ENCODE measurements at regions not wholly inside any gene's neighbourhood (a gene's known extent, or its start where the extent isn't known, plus 50 kb on each side); places are given as distances from the start of the nearest gene placed in this dataset.

GRCh38 chr9:26159575-26160392, 481.5 kb upstream of the TUSC1 start:
- Histone ChIP-seq H2AFZ (ENCODE audit: low read length) (no peak overlapping the region), H3K27ac (ENCODE audit: low read depth, low read length) (no peak overlapping the region), H3K4me1 (ENCODE audit: insufficient read depth, low read length) (no peaks in the 10 kb centered on the region), H3K27me3 (ENCODE audit: insufficient read depth, low read length) (no peaks in the 10 kb centered on the region), H3K4me2 (ENCODE audit: insufficient read depth, low read length) (no peak overlapping the region), H3K79me2 (ENCODE audit: insufficient read depth, low read length) (no peaks in the 10 kb centered on the region), H4K20me1 (ENCODE audit: insufficient read depth, low read length) (no peaks in the 10 kb centered on the region), H3K36me3 (ENCODE audit: insufficient read depth, low read length) (no peaks in the 10 kb centered on the region), H3K9me3 (ENCODE audit: low read depth, low read length) (no peaks in the 10 kb centered on the region), H3K4me3 (ENCODE audit: insufficient read depth, low read length) (no peak overlapping the region)
- no peak for DNase-seq (ENCODE audit: insufficient read length, low spot score, missing footprints)
- TF ChIP-seq, protein P1, sequence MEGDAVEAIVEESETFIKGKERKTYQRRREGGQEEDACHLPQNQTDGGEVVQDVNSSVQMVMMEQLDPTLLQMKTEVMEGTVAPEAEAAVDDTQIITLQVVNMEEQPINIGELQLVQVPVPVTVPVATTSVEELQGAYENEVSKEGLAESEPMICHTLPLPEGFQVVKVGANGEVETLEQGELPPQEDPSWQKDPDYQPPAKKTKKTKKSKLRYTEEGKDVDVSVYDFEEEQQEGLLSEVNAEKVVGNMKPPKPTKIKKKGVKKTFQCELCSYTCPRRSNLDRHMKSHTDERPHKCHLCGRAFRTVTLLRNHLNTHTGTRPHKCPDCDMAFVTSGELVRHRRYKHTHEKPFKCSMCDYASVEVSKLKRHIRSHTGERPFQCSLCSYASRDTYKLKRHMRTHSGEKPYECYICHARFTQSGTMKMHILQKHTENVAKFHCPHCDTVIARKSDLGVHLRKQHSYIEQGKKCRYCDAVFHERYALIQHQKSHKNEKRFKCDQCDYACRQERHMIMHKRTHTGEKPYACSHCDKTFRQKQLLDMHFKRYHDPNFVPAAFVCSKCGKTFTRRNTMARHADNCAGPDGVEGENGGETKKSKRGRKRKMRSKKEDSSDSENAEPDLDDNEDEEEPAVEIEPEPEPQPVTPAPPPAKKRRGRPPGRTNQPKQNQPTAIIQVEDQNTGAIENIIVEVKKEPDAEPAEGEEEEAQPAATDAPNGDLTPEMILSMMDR (IDR thresholded peaks at IDR 0.05; ENCODE audit: extremely low read depth, low read depth, low read length): no peak

GRCh38 chr9:26158631-26159150, 480.4 kb upstream of the TUSC1 start:
- Histone ChIP-seq H3K27me3 (ENCODE audit: insufficient read depth, low read length) (no peaks in the 10 kb centered on the region), H3K4me2 (ENCODE audit: insufficient read depth, low read length) (no peak overlapping the region), H2AFZ (ENCODE audit: low read length) (no peak overlapping the region), H3K9me3 (ENCODE audit: low read depth, low read length) (no peaks in the 10 kb centered on the region), H4K20me1 (ENCODE audit: insufficient read depth, low read length) (no peaks in the 10 kb centered on the region), H3K36me3 (ENCODE audit: insufficient read depth, low read length) (no peaks in the 10 kb centered on the region), H3K27ac (ENCODE audit: low read depth, low read length) (no peak overlapping the region), H3K4me1 (ENCODE audit: insufficient read depth, low read length) (no peaks in the 10 kb centered on the region), H3K4me3 (ENCODE audit: insufficient read depth, low read length) (no peak overlapping the region), H3K79me2 (ENCODE audit: insufficient read depth, low read length) (no peaks in the 10 kb centered on the region)
- no peak for DNase-seq (ENCODE audit: insufficient read length, low spot score, missing footprints)
- TF ChIP-seq, protein P1 (IDR thresholded peaks at IDR 0.05; ENCODE audit: extremely low read depth, low read depth, low read length): no peak

- TF ChIP-seq, protein P1 (IDR thresholded peaks at IDR 0.05; ENCODE audit: extremely low read depth, low read depth, low read length): no peak
These were observed 479.2 kb upstream of the TUSC1 start for GRCh38 chr9:26157411-26157810.

GRCh38 chr9:26152350-26152749, 474.1 kb upstream of the TUSC1 start:
- no peak overlapping the region for H3K4me3 ChIP-seq (ENCODE audit: insufficient read depth, low read length)
- DNase-seq (ENCODE audit: insufficient read length, low spot score, missing footprints): no peak
- H3K4me1 ChIP-seq (ENCODE audit: insufficient read depth, low read length): no peaks in the 10 kb centered on the region
- no peaks in the 10 kb centered on the region for H3K9me3 ChIP-seq (ENCODE audit: low read depth, low read length)
- no peak overlapping the region for H3K27ac ChIP-seq (ENCODE audit: low read depth, low read length)
- H3K4me2 ChIP-seq (ENCODE audit: insufficient read depth, low read length): no peak overlapping the region
- TF ChIP-seq, protein P1 (IDR thresholded peaks at IDR 0.05; ENCODE audit: extremely low read depth, low read depth, low read length): no peak
- H2AFZ ChIP-seq (ENCODE audit: low read length): no peak overlapping the region
- no peaks in the 10 kb centered on the region for H3K79me2 ChIP-seq (ENCODE audit: insufficient read depth, low read length)
- no peaks in the 10 kb centered on the region for H3K36me3 ChIP-seq (ENCODE audit: insufficient read depth, low read length)
- no peaks in the 10 kb centered on the region for H3K27me3 ChIP-seq (ENCODE audit: insufficient read depth, low read length)
- H4K20me1 ChIP-seq (ENCODE audit: insufficient read depth, low read length): no peaks in the 10 kb centered on the region

More at GRCh38 chr9:26157411-26157810, 479.2 kb upstream of the TUSC1 start:
- Histone ChIP-seq H3K36me3 (ENCODE audit: insufficient read depth, low read length) (no peaks in the 10 kb centered on the region), H3K4me1 (ENCODE audit: insufficient read depth, low read length) (no peaks in the 10 kb centered on the region), H2AFZ (ENCODE audit: low read length) (no peak overlapping the region), H3K27me3 (ENCODE audit: insufficient read depth, low read length) (no peaks in the 10 kb centered on the region), H3K27ac (ENCODE audit: low read depth, low read length) (no peak overlapping the region), H3K9me3 (ENCODE audit: low read depth, low read length) (no peaks in the 10 kb centered on the region), H3K4me3 (ENCODE audit: insufficient read depth, low read length) (no peak overlapping the region), H4K20me1 (ENCODE audit: insufficient read depth, low read length) (no peaks in the 10 kb centered on the region), H3K4me2 (ENCODE audit: insufficient read depth, low read length) (no peak overlapping the region), H3K79me2 (ENCODE audit: insufficient read depth, low read length) (no peaks in the 10 kb centered on the region)
- DNase-seq (ENCODE audit: insufficient read length, low spot score, missing footprints): no peak

Data from osteoblast (primary cell).